ENCODE measurements at regions not wholly inside any gene's neighbourhood (a gene's known extent, or its start where the extent isn't known, plus 50 kb on each side); places are given as distances from the start of the nearest gene placed in this dataset.

DNA sequence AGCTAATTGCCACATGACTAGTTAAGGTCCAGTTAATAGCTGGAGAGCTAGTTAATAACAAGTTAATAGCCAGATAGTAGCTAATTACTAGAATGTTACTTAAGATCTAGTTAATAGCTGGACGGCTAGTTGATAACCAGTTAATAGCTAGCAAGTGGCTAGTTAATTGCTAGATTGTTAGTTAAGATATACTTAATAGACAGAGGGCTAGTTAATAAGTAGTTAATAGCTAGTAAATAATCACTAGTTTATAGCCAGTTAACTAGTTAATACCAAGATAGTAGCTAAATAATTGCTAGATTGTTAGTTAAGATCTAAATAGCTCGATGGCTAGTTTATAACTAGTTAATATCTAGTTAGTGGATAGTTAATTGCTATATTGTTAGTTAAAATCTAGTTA, 632.6 kb upstream of the CT83 start:
- TF ChIP-seq, protein P1, sequence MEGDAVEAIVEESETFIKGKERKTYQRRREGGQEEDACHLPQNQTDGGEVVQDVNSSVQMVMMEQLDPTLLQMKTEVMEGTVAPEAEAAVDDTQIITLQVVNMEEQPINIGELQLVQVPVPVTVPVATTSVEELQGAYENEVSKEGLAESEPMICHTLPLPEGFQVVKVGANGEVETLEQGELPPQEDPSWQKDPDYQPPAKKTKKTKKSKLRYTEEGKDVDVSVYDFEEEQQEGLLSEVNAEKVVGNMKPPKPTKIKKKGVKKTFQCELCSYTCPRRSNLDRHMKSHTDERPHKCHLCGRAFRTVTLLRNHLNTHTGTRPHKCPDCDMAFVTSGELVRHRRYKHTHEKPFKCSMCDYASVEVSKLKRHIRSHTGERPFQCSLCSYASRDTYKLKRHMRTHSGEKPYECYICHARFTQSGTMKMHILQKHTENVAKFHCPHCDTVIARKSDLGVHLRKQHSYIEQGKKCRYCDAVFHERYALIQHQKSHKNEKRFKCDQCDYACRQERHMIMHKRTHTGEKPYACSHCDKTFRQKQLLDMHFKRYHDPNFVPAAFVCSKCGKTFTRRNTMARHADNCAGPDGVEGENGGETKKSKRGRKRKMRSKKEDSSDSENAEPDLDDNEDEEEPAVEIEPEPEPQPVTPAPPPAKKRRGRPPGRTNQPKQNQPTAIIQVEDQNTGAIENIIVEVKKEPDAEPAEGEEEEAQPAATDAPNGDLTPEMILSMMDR (IDR thresholded peaks at IDR 0.05), result no peak
- no peak for TF ChIP-seq EZH2 (IDR thresholded peaks at IDR 0.05)

Data from neural progenitor cell (in vitro differentiated cells).